Liver (tissue), 8 donors: ENCODE measurements at regions not wholly inside any gene's neighbourhood (a gene's known extent, or its start where the extent isn't known, plus 50 kb on each side); places are given as distances from the start of the nearest gene placed in this dataset.

Experiments
- DNase-seq: peaks from one replicate; pipeline ENCODE4 v3.0.0-alpha.2; 2017; ENCODE audit warnings: low spot score
- H3K27ac ChIP-seq, 2 donors: one replicate each; pipeline ENCODE4 v1.7.0; 2013; ENCODE audit warnings: inconsistent platforms in 2 of 2, low read length in 2 of 2, control low read depth in 1 of 2, low read depth in 1 of 2, mild to moderate bottlenecking in 1 of 2
- H3K27me3 ChIP-seq, 4 donors: one replicate each; pipeline versions ENCODE4 v1.6.1 to v1.7.0; 2013; ENCODE audit warnings: low read length in 3 of 4, inconsistent platforms in 1 of 4, mild to moderate bottlenecking in 1 of 4, moderate library complexity in 1 of 4; ENCODE audit not compliant: control insufficient read depth in 4 of 4, insufficient read depth in 4 of 4
- H3K36me3 ChIP-seq, 4 donors: one replicate each; pipeline versions ENCODE4 v1.6.1 to v1.7.0; 2013; ENCODE audit warnings: low read length in 3 of 4, mild to moderate bottlenecking in 3 of 4, low read depth in 1 of 4, moderate library complexity in 1 of 4; ENCODE audit not compliant: control insufficient read depth in 4 of 4, insufficient read depth in 3 of 4
- H3K4me1 ChIP-seq, 4 donors: one replicate each; pipeline versions ENCODE4 v1.6.1 to v1.7.0; 2013; ENCODE audit warnings: low read length in 3 of 4, mild to moderate bottlenecking in 3 of 4, moderate library complexity in 1 of 4; ENCODE audit not compliant: control insufficient read depth in 4 of 4, insufficient read depth in 4 of 4
- H3K4me3 ChIP-seq, 3 donors: one replicate each; pipeline versions ENCODE4 v1.6.1 to v1.7.0; 2013; ENCODE audit warnings: low read length in 3 of 3, control low read depth in 1 of 3, low read depth in 1 of 3, mild to moderate bottlenecking in 1 of 3
- H3K9ac ChIP-seq, 2 donors: one replicate each; pipeline ENCODE4 v1.7.0; 2013; ENCODE audit warnings: low read length in 2 of 2, mild to moderate bottlenecking in 2 of 2, moderate library complexity in 2 of 2, control low read depth in 1 of 2, low read depth in 1 of 2
- H3K9me3 ChIP-seq, 4 donors: one replicate each; pipeline versions ENCODE4 v1.6.1 to v1.7.0; 2013; ENCODE audit warnings: low read length in 3 of 4; ENCODE audit not compliant: control insufficient read depth in 4 of 4
- EGR1 ChIP-seq, 2 donors: IDR thresholded peaks; 2 replicates each; pipeline ENCODE4 v1.6.1; 2016 to 2018; ENCODE audit warnings: antibody characterized with exemption in 2 of 2, low read depth in 2 of 2
- FOXA1 ChIP-seq: IDR thresholded peaks from 2 replicates; pipeline ENCODE4 v1.6.1; 2016; ENCODE audit warnings: antibody characterized with exemption
- FOXA2 ChIP-seq: IDR thresholded peaks from 2 replicates; pipeline ENCODE4 v1.6.1; 2016; ENCODE audit warnings: antibody characterized with exemption
- GABPA ChIP-seq, 2 donors: IDR thresholded peaks in 1 of 2; conservative IDR thresholded peaks in 1 of 2; 2 replicates each; pipeline ENCODE4 v1.6.1; 2016; ENCODE audit warnings: antibody characterized with exemption in 2 of 2, mild to moderate bottlenecking in 1 of 2, moderate library complexity in 1 of 2
- HNF4A ChIP-seq, 2 donors: conservative IDR thresholded peaks; 2 replicates each; pipeline ENCODE4 v1.6.1; 2016; ENCODE audit warnings: antibody characterized with exemption in 2 of 2, mild to moderate bottlenecking in 2 of 2
- HNF4G ChIP-seq: IDR thresholded peaks from 2 replicates; pipeline ENCODE4 v1.6.1; 2016; ENCODE audit warnings: antibody characterized with exemption
- JUND ChIP-seq, 2 donors: IDR thresholded peaks; 2 replicates each; pipeline ENCODE4 v1.6.1; 2016; ENCODE audit warnings: antibody characterized with exemption in 2 of 2
- NR2F2 ChIP-seq: IDR thresholded peaks from 2 replicates; pipeline ENCODE4 v1.6.1; 2016; ENCODE audit warnings: antibody characterized with exemption
- RAD21 ChIP-seq, 2 donors: IDR thresholded peaks; 2 replicates each; pipeline ENCODE4 v1.6.1; 2016; ENCODE audit warnings: antibody characterized with exemption in 2 of 2, mild to moderate bottlenecking in 2 of 2
- REST ChIP-seq: IDR thresholded peaks from 2 replicates; pipeline ENCODE4 v1.6.1; 2016; ENCODE audit warnings: antibody characterized with exemption, mild to moderate bottlenecking
- RXRA ChIP-seq, 2 donors: IDR thresholded peaks; 2 replicates each; pipeline ENCODE4 v1.6.1; 2017 to 2018; ENCODE audit warnings: antibody characterized with exemption in 2 of 2, mild to moderate bottlenecking in 1 of 2
- SP1 ChIP-seq: IDR thresholded peaks from 2 replicates; pipeline ENCODE4 v1.6.1; 2018; ENCODE audit warnings: antibody characterized with exemption, mild to moderate bottlenecking
- TAF1 ChIP-seq: conservative IDR thresholded peaks from 2 replicates; pipeline ENCODE4 v1.6.1; 2016; ENCODE audit warnings: antibody characterized with exemption, mild to moderate bottlenecking
- YY1 ChIP-seq: IDR thresholded peaks from 2 replicates; pipeline ENCODE4 v1.6.1; 2016; ENCODE audit warnings: antibody characterized with exemption, mild to moderate bottlenecking
- ZBTB33 ChIP-seq: IDR thresholded peaks from 2 replicates; pipeline ENCODE4 v1.6.1; 2016; ENCODE audit warnings: antibody characterized with exemption
- WGBS: extraction: QIAGEN DNeasy Blood & Tissue Kit; methylation state at CpG from one replicate; pipeline ENCODE4 v1.1.7; 2013; 5-methylcytosine and 5-hydroxymethylcytosine counted together
- TF ChIP-seq, protein P1 (sequence below): IDR thresholded peaks from 2 replicates; pipeline ENCODE4 v1.6.1; 2016; ENCODE audit warnings: antibody characterized with exemption
- TF ChIP-seq, protein P2 (sequence below): IDR thresholded peaks from 2 replicates; pipeline ENCODE4 v1.6.1; 2016; ENCODE audit warnings: antibody characterized with exemption
- TF ChIP-seq, protein P3 (sequence below): fragments of 150-350 bp; IDR thresholded peaks from 2 replicates; pipeline ENCODE4 v1.5.1; 2017; ENCODE audit warnings: improper control_type of control experiment, low read depth, low read length; ENCODE audit not compliant: missing input control
- donor health status: healthy.
- donor health status: healthy.
- donor health status: healthy.
- donor health status: healthy.
- donor health status: healthy.

- 78% methylated on average over 6 of the region's 6 CpGs for WGBS
- no peaks in the 10 kb centered on the region for H3K27me3 ChIP-seq
- no peak overlapping the region for H3K4me3 ChIP-seq
- no peak overlapping the region for H3K27ac ChIP-seq
- no peak for DNase-seq
- H3K9ac ChIP-seq: no peak overlapping the region
- H3K36me3 ChIP-seq: no peaks in the 10 kb centered on the region
- TF ChIP-seq JUND (IDR thresholded peaks at IDR 0.05) (no peak), REST (no peak), SP1 (no peak), EGR1 (IDR thresholded peaks at IDR 0.05; ENCODE audit: low read depth in 2 of 2) (no peak), TAF1 (no peak), RAD21 (IDR thresholded peaks at IDR 0.05) (no peak), FOXA1 (no peak), FOXA2 (no peak), HNF4A (conservative IDR thresholded peaks at IDR 0.05) (no peak), NR2F2 (no peak), YY1 (no peak), GABPA (IDR thresholded peaks at IDR 0.05 in 1 of 2, conservative IDR thresholded peaks at IDR 0.05 in 1 of 2) (no peak), HNF4G (no peak), RXRA (IDR thresholded peaks at IDR 0.05) (no peak), ZBTB33 (no peak)
- TF ChIP-seq, protein P1, sequence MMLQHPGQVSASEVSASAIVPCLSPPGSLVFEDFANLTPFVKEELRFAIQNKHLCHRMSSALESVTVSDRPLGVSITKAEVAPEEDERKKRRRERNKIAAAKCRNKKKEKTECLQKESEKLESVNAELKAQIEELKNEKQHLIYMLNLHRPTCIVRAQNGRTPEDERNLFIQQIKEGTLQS: no peak
- TF ChIP-seq, protein P2, sequence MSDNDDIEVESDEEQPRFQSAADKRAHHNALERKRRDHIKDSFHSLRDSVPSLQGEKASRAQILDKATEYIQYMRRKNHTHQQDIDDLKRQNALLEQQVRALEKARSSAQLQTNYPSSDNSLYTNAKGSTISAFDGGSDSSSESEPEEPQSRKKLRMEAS: no peak
- TF ChIP-seq, protein P3, sequence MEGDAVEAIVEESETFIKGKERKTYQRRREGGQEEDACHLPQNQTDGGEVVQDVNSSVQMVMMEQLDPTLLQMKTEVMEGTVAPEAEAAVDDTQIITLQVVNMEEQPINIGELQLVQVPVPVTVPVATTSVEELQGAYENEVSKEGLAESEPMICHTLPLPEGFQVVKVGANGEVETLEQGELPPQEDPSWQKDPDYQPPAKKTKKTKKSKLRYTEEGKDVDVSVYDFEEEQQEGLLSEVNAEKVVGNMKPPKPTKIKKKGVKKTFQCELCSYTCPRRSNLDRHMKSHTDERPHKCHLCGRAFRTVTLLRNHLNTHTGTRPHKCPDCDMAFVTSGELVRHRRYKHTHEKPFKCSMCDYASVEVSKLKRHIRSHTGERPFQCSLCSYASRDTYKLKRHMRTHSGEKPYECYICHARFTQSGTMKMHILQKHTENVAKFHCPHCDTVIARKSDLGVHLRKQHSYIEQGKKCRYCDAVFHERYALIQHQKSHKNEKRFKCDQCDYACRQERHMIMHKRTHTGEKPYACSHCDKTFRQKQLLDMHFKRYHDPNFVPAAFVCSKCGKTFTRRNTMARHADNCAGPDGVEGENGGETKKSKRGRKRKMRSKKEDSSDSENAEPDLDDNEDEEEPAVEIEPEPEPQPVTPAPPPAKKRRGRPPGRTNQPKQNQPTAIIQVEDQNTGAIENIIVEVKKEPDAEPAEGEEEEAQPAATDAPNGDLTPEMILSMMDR: no peak
- no peaks in the 10 kb centered on the region for H3K9me3 ChIP-seq
- no peaks in the 10 kb centered on the region for H3K4me1 ChIP-seq
Observed at GRCh38 chr10:30694518-30695228, 65.1 kb upstream of the LYZL2 start.
